ENCODE measurements at regions not wholly inside any gene's neighbourhood (a gene's known extent, or its start where the extent isn't known, plus 50 kb on each side); places are given as distances from the start of the nearest gene placed in this dataset.

- DNase-seq (ENCODE audit: low read depth) = no peak
These were observed 236.6 kb upstream of the RAB4A start for GRCh38 chr1:229034342-229034741.

- DNase-seq (ENCODE audit: low read depth) = no peak
These were observed 235.7 kb upstream of the RAB4A start for GRCh38 chr1:229035054-229035747.

- DNase-seq (ENCODE audit: low read depth) = no peak
These were observed 235.2 kb upstream of the RAB4A start for GRCh38 chr1:229035748-229036082.

GRCh38 chr1:229037806-229038405 is 233.0 kb upstream of the RAB4A start:
- DNase-seq (ENCODE audit: low read depth) = no peak

GRCh38 chr1:229040630-229041358 is 230.1 kb upstream of the RAB4A start:
- DNase-seq (ENCODE audit: low read depth) = no peak

GRCh38 chr1:229041946-229042345 is 229.0 kb upstream of the RAB4A start:
- no peak for DNase-seq (ENCODE audit: low read depth)

- no peak for DNase-seq (ENCODE audit: low read depth)
These were observed 228.4 kb upstream of the RAB4A start for GRCh38 chr1:229042482-229042881.

- DNase-seq (ENCODE audit: low read depth) = no peak
These were observed 227.8 kb upstream of the RAB4A start for GRCh38 chr1:229043115-229043514.

- DNase-seq (ENCODE audit: low read depth) = no peak
These were observed 224.6 kb upstream of the RAB4A start for GRCh38 chr1:229046251-229046853.

GRCh38 chr1:229047161-229047839 is 223.6 kb upstream of the RAB4A start:
- no peak for DNase-seq (ENCODE audit: low read depth)

GRCh38 chr1:229047840-229048620 is 222.9 kb upstream of the RAB4A start:
- no peak for DNase-seq (ENCODE audit: low read depth)

- no peak for DNase-seq (ENCODE audit: low read depth)
These were observed 222.0 kb upstream of the RAB4A start for GRCh38 chr1:229048896-229049295.

GRCh38 chr1:229056046-229056445 is 214.9 kb upstream of the RAB4A start:
- DNase-seq (ENCODE audit: low read depth) = no peak

- no peak for DNase-seq (ENCODE audit: low read depth)
These were observed 212.8 kb upstream of the RAB4A start for GRCh38 chr1:229058111-229058561.

- DNase-seq (ENCODE audit: low read depth) = no peak
These were observed 212.2 kb upstream of the RAB4A start for GRCh38 chr1:229058729-229059128.

- DNase-seq (ENCODE audit: low read depth) = peak; percentile 21
These were observed 211.0 kb upstream of the RAB4A start for GRCh38 chr1:229059671-229060539.

GRCh38 chr1:229062135-229062534 is 208.8 kb upstream of the RAB4A start:
- no peak for DNase-seq (ENCODE audit: low read depth)

GRCh38 chr1:229063154-229063773 is 207.6 kb upstream of the RAB4A start:
- no peak for DNase-seq (ENCODE audit: low read depth)

- DNase-seq (ENCODE audit: low read depth) = no peak
These were observed 206.4 kb upstream of the RAB4A start for GRCh38 chr1:229064320-229065168.
